ENCODE measurements at regions not wholly inside any gene's neighbourhood (a gene's known extent, or its start where the extent isn't known, plus 50 kb on each side); places are given as distances from the start of the nearest gene placed in this dataset.

GRCh38 chr5:28544501-28544900, 1506.1 kb upstream of the CDH9 start:
- DNase-seq, result no peak

- no peak for DNase-seq
These were observed 1505.2 kb upstream of the CDH9 start for GRCh38 chr5:28543473-28544098.

DNA sequence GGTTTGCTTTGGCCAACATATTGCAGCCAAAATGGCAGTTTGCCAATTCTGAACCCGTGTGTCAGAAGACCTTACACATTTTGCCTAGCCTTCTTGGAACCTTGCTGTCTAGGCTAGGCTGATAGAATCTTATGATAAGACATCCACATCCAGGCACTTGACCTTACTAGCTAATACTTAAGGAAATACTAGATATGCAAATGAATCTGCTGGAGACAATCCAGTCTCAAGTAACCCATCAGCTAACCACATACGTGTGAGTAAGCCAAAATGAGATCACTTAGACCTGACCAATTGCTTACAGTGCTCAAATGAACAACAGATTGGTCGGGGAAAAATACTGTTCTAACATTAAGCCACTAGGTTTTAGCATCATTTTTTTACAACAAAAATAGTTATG, 1504.6 kb upstream of the CDH9 start:
- no peak for DNase-seq

DNA sequence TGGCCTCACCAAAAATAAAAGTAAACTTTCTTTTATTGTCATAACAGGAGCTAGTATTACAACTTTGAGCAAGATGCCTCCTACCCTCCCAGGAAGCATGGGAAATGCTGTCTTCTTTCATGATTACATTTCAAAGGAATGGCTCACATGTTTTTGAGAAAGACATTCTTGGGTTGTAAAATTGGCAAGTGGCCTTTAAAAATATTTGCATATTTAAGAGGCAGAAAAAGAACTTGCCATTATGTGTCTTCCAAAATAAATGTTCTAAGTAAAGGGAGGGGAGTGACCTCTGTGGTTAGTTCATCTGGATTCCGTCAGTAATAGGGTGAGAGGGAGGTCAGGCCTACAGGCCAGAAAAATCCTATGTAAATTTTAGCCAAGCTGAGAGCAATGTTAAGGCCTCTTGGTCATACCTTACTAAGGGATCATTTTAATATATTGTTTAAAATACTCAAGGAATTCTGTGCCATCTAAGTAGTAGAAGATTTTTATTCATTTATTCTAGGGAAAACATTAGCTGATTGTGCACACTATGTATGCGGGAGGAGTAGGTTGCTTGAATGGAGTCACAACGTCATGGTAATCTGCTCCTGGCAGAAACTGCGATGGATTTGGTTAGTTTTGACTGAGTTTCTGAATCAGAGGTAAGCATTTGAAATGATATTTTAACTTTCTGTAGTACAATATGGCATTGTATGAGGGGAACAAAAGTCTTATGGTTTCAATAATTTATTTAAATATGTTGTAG, 1485.7 kb upstream of the CDH9 start:
- DNase-seq, result no peak

DNA sequence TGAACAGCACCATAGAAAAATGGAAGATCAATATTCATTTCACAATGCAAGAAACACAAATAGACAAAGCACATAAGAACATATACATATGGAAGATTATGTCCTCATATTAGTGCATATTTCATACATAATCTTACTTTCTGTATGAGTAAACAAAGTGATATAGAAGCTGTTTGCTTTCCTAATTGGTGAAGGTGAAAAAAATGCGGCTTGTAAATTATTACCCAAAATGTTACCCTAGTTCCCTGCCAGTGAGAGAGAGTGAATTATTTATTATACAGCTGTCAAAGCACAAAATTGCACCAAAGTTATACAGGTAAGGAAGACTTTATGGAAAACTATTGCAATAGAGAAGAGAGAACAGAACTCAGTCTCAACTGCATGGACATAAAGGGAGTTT, 1485.0 kb upstream of the CDH9 start:
- DNase-seq, result no peak

DNA sequence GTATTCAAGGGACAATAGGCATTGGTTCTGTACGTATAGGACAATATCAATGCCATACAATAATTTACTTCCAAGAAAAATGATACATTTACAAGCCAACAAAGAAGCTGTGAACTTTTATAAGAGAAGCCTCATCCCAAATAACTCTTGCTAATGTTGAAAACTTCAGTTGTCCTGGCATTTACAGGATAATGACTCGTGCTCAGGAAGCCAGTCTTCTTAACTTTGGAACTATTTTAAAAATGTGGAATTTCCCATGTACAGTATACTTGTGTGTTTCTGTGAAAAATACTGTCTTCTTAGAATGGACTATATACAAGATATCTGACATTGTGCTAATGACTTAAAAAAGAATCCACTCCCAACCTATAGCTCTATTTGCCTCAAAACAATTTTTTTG, 1479.3 kb upstream of the CDH9 start:
- DNase-seq, result no peak

DNA sequence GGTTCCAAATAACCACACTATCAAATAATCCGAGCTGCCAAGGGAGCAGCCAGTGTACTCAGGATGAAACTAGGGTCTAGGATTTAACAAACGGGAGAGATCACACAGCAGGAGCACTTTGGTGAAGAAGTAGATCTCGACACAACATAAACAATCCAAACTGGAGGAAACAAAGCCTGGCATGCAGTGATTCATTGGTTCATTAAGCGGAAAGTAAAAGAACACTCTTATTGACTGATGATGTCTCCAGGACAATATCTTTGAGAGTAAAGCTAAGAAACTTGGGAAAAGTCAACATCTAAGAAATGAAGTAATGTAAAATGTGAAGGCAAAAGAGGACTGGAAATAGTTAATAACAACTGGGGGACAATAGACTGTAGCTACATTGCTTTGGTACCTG, 1478.3 kb upstream of the CDH9 start:
- no peak for DNase-seq

DNA sequence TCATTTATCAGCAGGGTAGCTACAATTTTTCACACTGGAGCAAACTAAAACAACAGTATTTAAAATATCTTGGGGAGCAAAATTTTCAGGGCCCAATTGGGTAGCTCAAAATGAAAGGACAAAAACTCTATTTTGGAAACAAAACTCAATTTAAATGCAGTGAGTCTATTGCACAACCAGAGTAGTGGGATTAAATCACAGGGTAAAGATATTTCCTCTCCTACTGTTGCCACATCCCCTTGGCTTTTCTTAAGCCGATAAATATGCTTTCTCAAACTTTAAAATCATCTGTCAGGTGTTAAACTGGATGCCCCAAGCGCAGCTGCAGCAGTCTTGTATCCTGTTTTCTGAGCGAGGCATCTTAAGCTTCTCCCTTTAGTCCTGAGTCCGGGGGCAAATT, 1474.3 kb upstream of the CDH9 start:
- DNase-seq, result no peak

- DNase-seq, result no peak
These were observed 1466.7 kb upstream of the CDH9 start for GRCh38 chr5:28505121-28505520.

DNA sequence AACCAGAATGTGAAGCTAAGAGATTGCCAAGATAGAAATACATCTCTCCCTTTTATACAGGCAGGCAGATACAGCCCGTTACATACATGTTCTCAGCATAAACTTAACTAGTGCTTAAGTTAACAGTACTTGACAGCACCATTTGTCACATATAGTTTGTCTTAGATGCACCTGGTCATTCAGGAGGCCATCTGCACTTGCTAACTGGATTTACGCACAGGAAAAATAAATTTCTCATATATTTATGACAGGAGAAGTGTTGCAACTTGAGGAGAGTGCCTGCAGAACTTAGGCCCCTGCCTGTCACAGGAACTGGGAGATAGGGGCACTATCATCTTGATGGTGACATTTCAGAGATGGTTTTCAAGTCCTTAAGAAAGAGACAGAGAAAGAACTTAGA, 1462.1 kb upstream of the CDH9 start:
- DNase-seq, result no peak

GRCh38 chr5:28499766-28500290, 1461.4 kb upstream of the CDH9 start:
- no peak for DNase-seq

DNA sequence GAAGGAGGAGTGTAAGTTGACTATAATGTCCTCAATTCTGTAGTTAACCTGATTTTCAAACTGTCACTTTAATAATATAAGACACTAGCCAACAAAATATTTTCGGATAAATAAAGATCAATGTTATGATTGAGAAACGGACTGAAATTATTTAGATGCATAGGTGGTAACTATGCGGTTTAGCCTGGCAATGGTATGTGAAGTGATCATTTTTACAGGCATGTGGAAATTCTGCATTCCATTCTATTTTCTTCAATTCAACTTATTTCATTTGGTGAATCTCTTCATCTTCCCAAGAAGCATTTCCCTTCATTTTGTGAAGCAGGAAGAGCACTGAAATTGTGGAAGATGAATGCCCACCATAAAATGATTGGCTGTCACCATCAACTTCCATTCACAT, 1457.5 kb upstream of the CDH9 start:
- DNase-seq, result no peak

DNA sequence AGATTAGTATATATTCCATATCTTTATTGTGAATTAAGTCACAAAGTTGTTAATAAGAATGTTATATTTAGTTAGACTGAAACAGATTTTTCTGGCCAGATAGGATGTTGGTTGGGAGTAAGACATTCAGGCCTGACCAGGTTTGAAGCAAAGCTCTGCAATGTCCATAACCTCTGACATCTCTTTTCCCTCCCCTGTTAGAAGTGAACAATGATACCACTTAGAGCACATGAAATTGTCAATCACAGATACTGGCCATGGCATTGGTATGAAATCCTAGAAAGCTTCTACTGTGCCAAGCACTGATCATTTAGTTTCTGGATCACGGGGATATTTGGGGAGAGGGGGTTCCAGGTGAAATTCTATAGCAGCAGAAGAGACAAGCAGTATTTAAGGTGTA, 1455.1 kb upstream of the CDH9 start:
- no peak for DNase-seq

GRCh38 chr5:28488752-28489151, 1450.4 kb upstream of the CDH9 start:
- no peak for DNase-seq

GRCh38 chr5:28483327-28484025, 1445.1 kb upstream of the CDH9 start:
- DNase-seq, result no peak

GRCh38 chr5:28473531-28474107, 1435.2 kb upstream of the CDH9 start:
- DNase-seq, result no peak

DNA sequence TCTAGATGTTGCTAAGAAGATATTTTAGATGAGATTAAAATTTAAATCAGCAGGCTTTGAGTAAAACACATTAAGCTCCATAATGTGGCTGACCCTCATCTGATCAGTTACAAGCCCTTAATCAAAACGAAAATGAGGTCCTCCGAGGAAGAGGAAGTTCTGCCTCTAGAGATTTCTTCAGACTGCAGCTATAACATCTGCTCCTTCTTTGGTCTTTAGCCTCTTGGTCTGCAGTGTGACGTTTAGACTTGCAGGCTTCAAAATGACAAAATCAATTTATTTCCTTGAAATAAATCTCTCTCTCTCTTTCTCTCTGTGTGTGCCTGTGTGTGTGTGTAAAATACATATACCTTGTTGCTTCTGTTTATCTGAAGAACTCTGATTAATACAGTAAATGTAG, 1429.8 kb upstream of the CDH9 start:
- DNase-seq, result no peak

GRCh38 chr5:28463728-28464127, 1425.3 kb upstream of the CDH9 start:
- no peak for DNase-seq

GRCh38 chr5:28451483-28451882, 1413.1 kb upstream of the CDH9 start:
- no peak for DNase-seq

DNA sequence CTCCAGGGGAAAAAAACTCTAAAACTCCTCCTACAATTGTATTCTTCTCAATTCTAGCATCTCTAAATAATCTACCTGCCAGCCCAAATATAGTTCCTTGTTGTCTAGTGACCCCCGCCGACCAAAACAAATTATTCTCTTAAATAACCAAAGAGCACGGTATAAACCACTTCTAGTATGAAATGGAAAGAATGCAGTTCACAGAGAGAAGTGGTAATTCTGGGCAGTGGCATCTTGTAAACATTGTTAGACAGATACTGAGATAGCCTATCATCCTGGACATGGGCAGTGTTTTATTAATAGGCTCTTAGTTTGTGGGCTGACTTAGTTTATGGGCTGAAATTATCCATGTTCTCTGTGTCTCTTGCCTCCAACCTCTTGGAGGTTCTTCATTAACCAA, 1412.6 kb upstream of the CDH9 start:
- no peak for DNase-seq

GRCh38 chr5:28448791-28449190, 1410.4 kb upstream of the CDH9 start:
- no peak for DNase-seq

GRCh38 chr5:28430565-28431178, 1392.3 kb upstream of the CDH9 start:
- DNase-seq, result no peak

GRCh38 chr5:28421141-28421540, 1382.8 kb upstream of the CDH9 start:
- no peak for DNase-seq
